ENCODE measurements at regions not wholly inside any gene's neighbourhood (a gene's known extent, or its start where the extent isn't known, plus 50 kb on each side); places are given as distances from the start of the nearest gene placed in this dataset.

- TF ChIP-seq CTCF (tag by site-specific recombination; IDR thresholded peaks at IDR 0.05) (no peak), ZNF530 (tag by site-specific recombination; IDR thresholded peaks at IDR 0.05; ENCODE audit: low read depth) (no peak), ZNF398 (tag by site-specific recombination; IDR thresholded peaks at IDR 0.05) (no peak), GFI1B (tag by site-specific recombination; IDR thresholded peaks at IDR 0.05) (no peak), ZNF121 (tag by site-specific recombination; IDR thresholded peaks at IDR 0.05) (no peak), ZBTB7A (tag by site-specific recombination; IDR thresholded peaks at IDR 0.05; ENCODE audit: low read depth) (no peak), ZNF660 (tag by site-specific recombination; IDR thresholded peaks at IDR 0.05) (no peak), ZSCAN18 (tag by site-specific recombination; IDR thresholded peaks at IDR 0.05) (no peak)
Observed at GRCh38 chr13:70732611-70733010, 624.4 kb upstream of the KLHL1 start.

All from HEK293 (cell line).